SHP77 (cell line): ENCODE measurements at regions not wholly inside any gene's neighbourhood (a gene's known extent, or its start where the extent isn't known, plus 50 kb on each side); places are given as distances from the start of the nearest gene placed in this dataset.

Experiments
- DNase-seq, 2 experiments: peaks; one replicate each; lab custom pipeline; 2025; lab: John Stamatoyannopoulos, UW

GRCh38 chr1:17978016-17978415 lies 129.6 kb upstream of the IGSF21 start:
- DNase-seq = no peak

- no peak for DNase-seq
Measured at GRCh38 chr1:17979815-17980214, 127.8 kb upstream of the IGSF21 start.

DNA sequence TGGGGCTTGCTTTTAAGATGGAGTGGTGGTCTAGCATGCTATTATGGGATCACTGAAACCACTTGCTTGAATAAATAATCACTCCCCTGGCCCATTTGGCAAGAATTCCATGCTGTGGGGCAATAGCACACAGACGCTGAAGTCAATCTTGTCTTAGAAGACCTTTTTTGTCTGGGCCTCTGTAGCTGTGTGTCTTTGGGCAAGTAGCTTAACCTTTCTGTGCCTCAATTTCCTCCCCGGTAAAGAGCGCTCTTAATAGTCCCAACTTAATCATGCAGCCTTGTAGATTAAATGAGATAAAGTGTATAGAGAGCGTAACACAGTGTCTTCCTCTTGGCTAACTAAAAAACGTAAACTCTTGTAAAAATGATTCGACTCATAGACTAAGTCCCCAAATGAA lies 125.4 kb upstream of the IGSF21 start:
- DNase-seq = no peak

DNA sequence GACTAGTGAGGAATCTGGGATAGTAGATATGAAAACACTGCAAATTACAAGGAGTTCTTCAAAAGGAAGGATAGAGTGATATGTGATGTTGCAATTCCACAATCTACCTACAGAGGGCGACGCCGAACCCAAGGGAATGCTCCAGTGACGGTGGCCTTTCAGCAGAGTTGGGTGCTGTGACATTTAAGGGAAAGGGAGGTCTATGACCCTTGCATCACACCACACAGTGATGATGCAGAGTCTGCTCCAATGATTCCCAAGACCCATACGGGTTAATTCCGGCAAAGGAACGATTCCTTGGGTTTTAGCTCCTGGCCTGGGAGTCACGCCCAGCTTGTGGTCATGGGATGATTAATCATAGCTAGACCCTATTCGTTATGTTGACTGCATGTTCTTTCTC lies 123.0 kb upstream of the IGSF21 start:
- peak; percentile 17 to 24 for DNase-seq

DNA sequence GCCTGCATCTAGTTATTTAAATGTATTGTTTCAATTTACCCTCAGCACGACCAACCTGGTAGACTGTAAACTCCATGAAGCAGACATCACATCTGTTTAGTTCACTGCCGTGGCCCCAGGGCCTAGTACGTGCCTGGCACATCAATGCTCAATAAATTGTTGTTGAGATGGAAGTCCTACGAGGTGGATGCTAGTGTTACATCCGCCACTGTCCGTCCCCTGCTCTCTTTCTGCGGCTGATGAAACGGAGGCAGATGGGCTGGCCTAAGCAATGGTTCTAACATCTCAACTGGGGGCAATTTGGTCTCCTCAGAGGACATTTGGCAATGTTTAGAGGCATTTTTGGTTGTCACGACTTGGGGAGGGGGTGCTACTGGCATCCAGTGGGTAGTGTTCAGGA lies 121.4 kb upstream of the IGSF21 start:
- no peak for DNase-seq

DNA sequence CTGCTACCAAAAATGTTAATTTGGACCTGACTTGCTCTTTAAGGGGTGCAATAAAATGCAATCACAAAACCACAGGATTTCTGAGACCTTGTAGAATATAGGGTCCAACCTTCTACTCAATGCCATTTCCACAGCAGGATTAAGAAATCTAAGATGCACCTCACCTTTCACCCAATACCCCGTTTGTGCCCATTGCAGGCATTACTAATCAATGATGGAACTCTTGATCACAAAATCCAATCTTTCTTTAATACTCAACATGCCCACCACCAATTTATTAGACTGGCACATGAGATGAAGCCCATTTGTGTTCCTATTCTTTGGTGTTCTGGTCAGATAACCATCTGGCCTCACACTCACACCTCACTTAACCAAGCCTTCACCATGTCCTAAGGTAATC lies 117.2 kb upstream of the IGSF21 start:
- DNase-seq = no peak

DNA sequence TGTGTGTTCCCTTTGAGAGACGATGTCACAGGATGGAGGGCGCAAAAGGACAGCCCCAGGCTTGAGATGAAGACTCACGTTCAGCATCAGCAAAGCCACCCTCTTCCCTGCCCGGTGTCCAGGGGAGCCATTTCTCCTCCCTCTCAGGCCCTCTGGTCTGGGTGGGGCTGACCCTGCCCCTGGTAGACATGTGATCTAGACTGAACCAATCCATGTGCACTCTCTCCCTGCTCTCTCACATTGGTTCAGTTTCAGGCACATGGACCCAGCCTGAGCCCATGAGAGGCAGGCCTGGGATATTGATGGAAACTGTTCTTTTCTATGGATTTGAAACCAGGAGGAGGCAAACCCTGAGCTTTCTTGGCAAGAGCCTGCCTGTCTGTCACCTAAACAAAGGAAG lies 115.6 kb upstream of the IGSF21 start:
- no peak for DNase-seq

DNA sequence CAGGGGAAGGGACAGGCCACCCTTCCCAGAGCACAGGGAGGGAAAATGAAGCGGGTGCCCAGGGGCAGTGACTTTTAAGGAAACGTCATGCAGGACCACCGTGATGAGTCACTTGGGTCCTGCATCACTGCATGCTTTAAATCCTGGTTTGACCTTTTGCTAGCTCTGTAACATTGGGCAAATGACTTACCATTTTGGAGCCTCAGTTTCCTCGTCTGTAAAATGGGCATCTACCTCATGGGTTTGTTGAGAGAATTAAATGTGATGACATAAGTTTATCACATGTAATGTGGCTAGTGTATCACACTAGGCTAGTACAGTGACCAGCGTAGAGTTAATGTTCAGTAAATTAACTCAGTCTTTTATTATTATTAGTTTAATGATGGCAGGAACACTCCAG lies 114.8 kb upstream of the IGSF21 start:
- DNase-seq = no peak

GRCh38 chr1:17994046-17994445 lies 113.6 kb upstream of the IGSF21 start:
- DNase-seq = no peak

DNA sequence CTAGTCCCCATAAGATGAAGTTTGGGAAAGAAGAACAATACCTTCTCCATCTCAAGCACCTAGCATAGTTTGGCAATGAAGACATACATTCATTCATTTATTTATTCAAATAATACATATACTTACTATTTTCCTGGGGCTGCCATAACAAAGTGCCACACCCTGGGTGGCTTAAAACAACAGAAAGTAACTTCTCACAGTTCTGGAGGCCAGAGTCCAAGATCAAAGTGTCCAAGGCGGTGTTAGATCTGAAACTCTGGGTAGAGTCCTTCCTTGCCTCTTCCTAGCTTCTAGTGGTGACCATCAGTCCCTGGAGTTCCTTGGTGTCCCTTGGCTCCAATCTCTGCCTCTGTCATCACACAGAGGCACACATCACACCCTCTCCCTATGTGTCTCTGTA lies 112.1 kb upstream of the IGSF21 start:
- DNase-seq = no peak

- no peak for DNase-seq
Measured at GRCh38 chr1:17998889-17999288, 108.7 kb upstream of the IGSF21 start.

- DNase-seq = no peak
Measured at GRCh38 chr1:17999884-18000283, 107.7 kb upstream of the IGSF21 start.

GRCh38 chr1:18001725-18002124 lies 105.9 kb upstream of the IGSF21 start:
- DNase-seq = no peak

DNA sequence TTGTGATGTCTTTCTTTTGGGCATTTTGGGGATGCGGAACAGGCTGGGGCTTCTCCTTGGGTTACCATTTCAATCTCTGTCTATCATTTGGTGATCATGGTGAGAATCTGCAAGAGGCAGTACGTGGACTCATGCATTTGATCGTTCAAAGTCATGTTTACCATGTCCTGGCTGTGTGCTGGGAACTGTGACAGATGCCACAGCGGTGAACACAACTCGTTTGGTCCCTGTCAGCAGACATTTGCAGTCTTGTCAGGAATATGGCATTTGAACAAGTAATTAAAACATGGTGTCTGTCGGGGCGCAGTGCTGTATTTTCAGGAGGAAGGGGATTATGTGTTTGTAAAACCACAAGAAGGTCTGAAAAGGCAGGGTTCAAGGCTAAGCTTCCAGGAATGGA lies 103.3 kb upstream of the IGSF21 start:
- no peak for DNase-seq

GRCh38 chr1:18005238-18005637 lies 102.4 kb upstream of the IGSF21 start:
- DNase-seq = no peak

- no peak for DNase-seq
Measured at GRCh38 chr1:18007391-18008041, 100.1 kb upstream of the IGSF21 start.

DNA sequence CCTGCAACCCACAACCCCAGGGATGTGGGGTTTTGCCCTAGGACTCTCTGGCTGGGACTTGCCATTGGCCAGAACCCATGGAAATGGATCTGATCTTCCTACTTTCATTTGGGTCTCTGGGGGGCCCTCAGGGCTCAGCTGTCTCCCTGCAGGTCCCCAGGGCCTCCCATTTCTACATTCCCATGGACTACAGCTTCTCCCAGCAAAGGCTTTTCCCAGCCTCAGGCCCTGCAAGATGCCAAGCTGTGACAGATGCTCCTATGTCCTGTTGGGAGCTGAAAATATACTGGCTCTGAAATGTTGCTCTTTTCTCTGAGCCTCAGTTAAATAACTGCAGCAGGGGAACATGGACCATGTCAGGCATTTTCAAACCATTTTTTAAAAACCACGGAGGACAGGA lies 99.5 kb upstream of the IGSF21 start:
- DNase-seq = no peak

DNA sequence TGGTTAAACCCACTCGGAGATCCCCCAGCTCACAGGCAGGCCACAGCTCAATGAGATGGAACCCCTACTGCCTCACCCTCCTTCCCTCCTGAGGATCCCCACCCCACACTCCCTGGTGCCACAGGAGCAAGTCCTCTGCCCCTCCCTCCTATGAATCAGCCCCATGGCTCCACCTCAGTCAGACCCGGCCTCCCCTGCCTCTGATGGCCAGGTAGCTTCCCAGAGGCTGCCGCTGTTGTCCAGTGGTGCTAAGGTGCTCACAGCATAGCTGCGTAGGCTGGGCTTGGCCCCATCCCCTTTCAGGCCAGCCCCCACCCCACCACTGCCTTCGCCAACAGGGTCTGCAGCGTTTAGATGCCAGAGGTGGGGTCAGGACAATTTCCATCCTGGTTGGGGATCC lies 98.5 kb upstream of the IGSF21 start:
- no peak for DNase-seq

DNA sequence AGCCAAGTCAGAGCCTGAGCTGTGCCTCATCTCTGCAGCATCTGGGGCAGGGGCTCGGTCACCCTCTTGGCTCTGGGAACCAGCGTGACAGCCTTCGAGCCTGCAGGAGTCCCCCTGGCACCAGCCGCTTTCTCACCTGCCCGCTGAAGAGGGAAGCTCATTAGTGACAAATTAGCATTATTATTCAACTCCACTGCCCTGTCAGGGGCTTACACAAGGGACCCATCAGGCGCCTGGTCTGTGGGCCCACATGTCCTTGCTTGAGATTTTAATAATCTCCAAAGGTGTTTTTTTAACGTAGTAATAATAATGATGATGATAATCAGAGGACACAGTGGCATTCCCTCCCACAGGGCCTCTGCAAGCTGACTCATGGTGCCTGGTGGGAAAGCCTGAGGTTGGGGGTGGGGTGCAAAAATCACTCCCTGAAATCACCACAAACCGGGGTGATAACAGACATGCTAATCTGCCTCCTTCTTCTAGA lies 98.1 kb upstream of the IGSF21 start:
- DNase-seq = no peak

- DNase-seq = no peak
Measured at GRCh38 chr1:18010408-18010807, 97.2 kb upstream of the IGSF21 start.

GRCh38 chr1:18010945-18011344 lies 96.7 kb upstream of the IGSF21 start:
- no peak for DNase-seq

DNA sequence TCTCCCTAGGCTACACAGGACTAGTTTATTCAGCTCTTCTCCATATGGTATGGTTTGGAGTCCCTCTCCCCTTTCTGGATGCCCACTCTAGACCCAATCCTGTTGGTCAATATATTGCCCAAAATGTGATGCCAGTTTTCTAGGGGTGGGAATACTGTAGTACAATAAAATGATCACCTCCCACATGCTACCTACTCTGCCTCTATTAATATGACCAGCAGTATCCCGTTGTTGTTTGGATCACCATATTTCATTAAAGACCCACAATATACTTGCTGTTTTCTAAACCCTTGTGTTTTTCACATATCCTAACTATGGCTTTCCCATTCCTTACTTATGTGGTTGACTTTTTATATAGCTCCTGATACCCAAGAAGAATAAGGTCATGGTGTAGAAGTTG lies 95.9 kb upstream of the IGSF21 start:
- no peak for DNase-seq

GRCh38 chr1:18012686-18013085 lies 94.9 kb upstream of the IGSF21 start:
- no peak for DNase-seq

- DNase-seq = no peak
Measured at GRCh38 chr1:18013216-18013615, 94.4 kb upstream of the IGSF21 start.

DNA sequence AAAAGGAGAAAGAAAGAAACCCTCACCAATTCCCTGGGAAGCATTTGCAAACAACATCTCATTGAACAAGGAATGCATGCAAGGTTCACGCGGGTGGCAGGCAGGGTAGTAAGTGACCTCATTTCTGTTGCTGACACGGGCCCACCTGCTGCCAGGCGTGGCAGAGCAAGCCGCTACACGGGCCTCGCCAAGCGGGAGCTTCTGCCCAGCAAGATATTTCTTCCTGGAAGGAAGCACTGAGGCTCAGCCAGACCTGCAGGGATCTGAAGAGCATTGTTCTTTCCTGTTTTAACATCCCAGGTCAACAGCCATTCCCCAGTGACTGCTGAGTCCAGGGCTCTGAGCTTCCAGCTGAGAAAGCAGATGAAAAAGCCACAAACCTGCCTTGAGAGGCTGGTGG lies 91.9 kb upstream of the IGSF21 start:
- no peak for DNase-seq
